ENCODE measurements at regions not wholly inside any gene's neighbourhood (a gene's known extent, or its start where the extent isn't known, plus 50 kb on each side); places are given as distances from the start of the nearest gene placed in this dataset.
"Not testable (repeated sequence)": the region's sequence is repeated elsewhere in the genome, so short reads cannot be mapped to it uniquely, and the experiment has no call there.

- not testable (repeated sequence) for DNase-seq
Observed at GRCh38 chrX:31014474-31014873, 57.4 kb downstream of the FTHL17 start.

DNA sequence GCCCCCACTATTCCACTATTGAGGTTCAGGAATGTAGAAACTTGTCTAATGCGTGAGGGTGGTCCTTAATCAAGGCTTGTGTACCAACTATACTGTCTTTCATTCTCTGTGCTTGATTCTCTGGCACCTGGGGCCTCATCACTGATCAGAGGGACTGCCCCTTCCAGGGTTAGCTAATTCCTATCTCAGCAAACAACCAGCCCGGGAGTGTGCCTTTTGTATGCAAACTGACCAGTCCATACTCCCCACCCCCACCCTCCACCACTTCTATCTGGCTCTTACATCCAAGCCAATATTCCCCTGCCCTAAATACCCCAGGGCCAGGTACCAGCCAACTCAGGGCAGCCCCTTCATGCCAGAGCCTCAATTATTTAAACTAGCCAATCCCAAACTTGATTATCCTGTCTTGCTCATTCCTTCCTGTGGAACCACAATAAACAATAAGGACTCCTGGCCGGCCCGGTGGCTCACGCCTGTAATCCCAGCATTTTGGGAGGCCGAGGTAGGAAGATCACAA, 59.3 kb downstream of the FTHL17 start:
- no peak for DNase-seq

DNA sequence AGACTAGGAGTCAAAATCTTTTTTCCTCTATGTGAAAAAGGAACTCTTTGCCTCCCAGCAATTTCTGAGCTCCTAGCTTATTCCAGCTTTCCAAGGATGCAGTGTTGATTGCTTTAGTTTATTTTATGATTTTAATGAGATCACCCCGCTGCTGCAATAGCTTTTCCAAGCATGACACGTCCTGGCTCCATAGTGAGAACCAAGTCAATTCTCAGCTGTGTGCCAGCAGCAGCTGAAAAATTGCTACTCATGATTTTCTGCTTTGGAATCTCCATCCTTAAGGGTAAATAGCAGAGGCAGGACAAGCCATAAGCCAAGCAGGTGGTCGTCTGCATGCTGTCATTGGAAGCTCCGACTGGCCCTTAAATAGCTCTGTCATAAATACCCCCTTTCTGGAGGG, 64.5 kb downstream of the FTHL17 start:
- DNase-seq: no peak

DNA sequence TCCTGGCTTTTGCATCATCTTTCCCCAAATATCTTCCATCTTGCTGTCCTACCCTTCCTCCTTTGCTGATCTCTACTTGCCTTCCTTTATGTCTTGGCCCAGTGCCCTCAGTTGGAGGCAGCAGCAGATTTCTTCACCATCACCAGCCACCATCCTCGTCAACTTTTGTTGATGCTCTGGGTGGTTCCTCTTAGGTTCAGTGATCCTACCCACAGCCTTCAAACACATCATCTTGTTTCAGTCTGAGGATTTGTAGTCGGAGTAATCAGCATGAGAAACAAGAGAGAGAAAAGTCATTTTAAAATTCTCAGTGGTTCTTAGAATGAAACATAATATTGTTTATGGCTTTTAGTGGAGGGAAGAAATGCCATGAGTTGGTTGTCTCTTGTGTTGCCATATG, 65.8 kb downstream of the FTHL17 start:
- DNase-seq: no peak

- DNase-seq: no peak
Observed at GRCh38 chrX:30997411-30997810, 74.4 kb downstream of the FTHL17 start.

GRCh38 chrX:30995705-30996104, 76.1 kb downstream of the FTHL17 start:
- DNase-seq: no peak

GRCh38 chrX:30995060-30995700, 76.7 kb downstream of the FTHL17 start:
- no peak for DNase-seq

DNA sequence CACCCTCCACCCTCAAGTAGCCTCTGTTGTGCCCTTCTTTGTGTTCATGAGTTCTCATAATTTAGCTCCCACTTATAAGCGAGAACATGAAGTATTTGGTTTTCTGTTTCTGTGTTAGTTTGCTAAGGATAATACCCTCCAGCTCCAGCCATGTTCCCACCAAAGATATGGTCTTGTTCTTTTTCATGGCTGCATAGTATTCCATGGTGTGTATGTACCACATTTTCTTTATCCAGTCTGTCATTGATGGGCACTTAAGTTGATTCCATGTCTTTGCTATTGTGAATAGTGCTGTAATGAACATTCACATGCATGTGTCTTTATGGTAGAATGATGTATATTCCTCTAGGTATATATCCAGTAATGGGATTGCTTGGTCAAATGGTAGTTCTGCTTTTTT, 77.8 kb downstream of the FTHL17 start:
- DNase-seq: not testable (repeated sequence)

GRCh38 chrX:30992381-30992904, 79.4 kb downstream of the FTHL17 start:
- peak; percentile 98 for DNase-seq

DNA sequence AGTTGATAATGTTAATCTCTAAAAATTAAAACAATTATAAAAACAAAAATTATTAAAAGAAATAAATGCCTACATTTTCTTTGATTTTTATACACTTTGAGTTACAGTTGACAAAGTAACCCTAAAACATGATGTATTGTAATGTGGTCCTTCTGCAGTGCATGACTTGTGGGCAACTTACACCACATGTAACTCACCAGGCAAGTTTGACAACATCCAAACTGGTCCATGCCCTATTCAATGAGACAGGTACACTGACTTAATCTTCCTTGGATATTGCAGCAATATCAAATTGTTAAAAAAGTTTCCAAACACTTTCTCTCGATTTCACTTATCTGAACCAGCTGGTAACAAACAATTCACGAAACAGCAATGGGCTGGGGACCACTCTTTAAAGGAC, 81.5 kb downstream of the FTHL17 start:
- DNase-seq: no peak

DNA sequence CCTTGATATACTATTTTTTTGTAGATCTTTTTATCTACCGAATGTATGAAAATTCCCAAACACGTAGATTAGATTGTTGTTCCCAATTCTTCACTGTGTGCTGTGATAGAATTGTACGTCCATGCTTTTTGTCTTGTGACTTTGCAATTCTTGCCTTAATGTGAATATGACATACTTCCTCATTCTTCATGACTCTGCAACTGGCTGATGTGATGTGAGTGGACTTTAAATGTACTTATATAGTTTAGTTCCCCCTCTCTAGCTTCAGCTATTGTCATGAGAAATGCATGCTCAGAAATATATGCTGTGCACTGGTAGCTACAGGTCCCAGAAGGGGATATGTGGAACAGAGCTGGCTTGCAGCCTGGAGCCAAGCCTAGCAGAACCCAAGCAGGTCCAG, 89.4 kb downstream of the FTHL17 start:
- no peak for DNase-seq

GRCh38 chrX:30981968-30982367, 89.9 kb downstream of the FTHL17 start:
- no peak for DNase-seq

DNA sequence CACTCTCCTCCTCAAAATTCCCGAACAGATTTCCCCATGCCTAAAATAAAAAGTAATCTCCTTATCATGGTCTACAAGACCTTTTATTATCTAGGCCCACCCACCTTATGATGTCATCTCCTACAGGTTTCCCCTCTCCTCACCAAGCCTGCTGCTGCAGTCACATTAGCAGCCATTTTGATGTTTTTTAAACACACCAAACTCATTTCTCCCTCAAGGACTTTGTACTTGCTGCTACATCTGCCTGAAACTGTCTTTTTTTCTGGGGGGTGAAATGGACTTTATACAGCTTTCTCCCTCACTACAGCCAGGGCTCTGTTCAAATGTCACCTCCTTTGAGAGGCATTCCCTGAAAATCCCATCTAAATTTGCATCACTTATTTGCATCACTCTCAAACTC, 90.2 kb upstream of the TAB3 start:
- DNase-seq: no peak

DNA sequence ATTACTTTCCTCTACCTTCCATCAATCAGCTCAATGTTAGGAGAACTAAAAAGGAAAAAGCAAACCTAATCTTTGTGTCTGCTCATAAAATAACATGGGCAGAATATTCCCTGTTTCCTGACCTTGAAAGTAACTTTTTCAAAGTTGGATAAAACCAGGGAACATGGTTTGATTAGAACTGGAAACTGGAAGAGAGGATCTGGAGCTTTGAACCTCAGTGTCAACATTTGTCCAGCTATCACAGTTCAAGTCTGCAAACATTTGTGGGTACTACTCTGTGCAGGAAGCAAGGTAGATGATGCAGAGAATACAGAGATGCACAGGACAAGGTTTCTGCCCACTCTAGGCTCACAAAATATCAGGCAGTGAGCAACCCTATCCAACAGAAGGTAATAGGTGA, 86.4 kb upstream of the TAB3 start:
- DNase-seq: no peak

DNA sequence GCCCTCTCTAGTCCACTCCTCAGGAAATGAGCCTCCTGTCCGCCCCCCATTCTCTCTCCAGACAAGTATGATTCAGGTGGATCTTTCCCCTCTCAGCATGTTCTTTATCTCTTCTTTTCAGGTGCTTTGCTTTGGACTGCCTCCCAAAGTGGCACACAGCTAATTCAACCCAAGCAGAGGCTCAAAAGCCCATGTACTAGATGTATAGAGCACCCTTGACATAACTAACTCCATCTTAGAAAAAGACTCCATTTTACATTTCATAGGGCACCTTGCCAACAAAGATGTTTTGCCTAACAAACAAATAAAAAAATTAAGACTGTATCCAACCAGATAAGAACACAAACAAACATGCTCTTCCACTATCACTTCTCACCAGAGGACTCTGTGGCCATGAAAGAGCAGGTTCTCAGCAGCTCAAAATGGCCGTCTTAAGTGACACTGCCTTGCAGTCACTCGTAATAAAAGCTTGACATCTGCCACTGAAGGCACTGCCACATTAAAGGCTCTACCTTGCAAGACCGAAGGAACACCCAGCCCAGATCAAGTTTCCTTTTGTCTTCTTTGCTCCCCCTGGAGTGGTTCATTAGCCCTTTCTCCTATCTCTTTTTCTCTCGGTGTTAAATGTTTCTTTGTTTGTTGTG, 84.9 kb upstream of the TAB3 start:
- DNase-seq: no peak

DNA sequence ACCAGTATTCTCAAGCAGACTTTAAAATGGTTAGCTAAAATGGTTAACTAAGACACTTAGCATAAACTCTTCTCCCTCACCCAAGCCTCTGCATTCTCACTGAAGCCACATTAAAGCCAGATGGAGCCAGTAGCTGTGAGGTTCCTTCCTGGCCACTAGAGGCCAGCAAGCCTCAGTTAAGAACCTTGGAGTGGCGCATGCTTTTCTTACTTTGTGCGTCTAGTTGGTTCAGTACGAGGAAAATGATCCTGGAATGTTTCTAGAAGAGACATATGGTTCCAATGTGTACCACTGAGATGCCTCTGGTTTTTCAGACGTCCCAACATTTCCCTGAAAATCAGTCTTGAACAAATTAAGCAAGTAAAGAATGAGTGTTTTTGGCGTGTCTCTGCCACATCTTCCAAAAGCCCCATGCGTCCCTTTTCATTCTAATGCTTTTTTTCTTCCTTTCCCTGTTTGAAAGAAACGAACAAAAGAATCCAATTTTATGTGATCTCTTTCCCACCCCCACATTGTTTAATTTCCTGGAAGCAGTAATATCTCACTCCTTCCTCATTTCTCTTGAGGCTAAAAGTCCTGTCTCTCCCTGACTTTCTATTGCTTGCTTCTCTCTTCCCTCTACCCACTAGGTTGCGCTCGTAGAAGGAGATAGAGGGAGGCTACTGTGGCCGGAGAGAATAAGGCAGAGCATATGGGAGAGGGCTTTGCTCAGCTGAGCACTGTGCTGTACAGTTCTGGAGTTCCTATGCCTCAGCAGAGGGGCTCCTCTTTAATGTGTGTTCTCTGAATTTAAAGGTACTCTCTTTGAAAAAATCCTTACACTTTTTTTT, 82.9 kb upstream of the TAB3 start:
- peak; percentile 74 for DNase-seq

DNA sequence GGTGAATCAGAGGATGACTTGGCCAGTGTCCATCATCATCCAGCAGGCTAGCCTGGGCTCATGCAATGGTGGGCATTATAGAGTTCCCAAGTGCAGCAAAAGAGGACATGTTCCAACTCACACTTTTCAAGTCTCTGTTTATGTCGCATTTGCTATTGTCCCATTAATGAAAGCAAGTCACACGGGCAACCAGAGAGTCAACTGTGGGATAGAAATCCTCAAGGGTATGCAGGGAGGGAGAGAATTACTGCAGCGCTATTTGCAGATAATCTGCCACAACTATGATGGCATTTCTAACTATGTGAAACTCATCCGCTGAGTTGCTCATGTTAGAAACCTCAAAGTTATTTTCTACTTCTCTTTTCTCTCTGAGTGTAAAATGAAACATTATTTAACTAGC, 78.5 kb upstream of the TAB3 start:
- no peak for DNase-seq

DNA sequence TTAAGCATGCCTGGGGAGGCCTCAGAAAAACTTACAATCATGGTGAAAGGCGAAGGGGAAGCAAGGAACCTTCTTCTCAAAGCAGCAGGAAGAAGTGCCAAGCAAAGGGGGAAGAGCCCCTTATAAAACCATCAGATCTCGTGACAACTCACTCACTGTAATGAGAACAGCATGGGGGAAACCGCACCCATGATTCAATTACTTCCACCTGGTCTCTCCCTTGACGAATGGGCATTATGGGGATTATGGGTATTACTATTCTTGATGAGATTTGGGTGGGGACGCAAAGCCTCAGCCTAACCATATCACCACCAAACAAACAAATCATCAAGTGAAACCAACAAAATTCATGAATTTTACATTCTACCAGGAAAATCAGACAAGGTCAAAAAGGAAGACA, 76.7 kb upstream of the TAB3 start:
- DNase-seq: no peak

- DNase-seq: no peak
Observed at GRCh38 chrX:30961387-30962174, 72.5 kb upstream of the TAB3 start.

DNA sequence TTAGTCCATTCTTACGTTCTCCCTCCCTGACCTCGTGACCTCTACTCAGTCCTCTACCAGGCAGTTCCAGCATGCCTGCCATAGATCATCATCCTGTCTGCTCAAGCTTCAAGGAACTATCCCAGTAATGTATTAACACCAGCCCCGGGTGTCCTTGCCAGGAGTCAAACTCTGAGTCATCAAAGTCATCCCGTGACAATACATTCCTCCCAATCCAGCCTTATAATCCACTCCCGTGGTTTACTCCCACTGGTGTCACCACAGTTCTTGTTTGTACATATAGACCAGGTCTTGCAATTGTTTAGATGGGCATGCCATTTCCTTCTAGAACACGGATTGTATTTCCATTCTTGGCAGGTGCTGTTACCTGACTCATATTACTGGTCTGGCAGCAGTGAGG, 68.7 kb upstream of the TAB3 start:
- no peak for DNase-seq

GRCh38 chrX:30955687-30956086, 66.6 kb upstream of the TAB3 start:
- DNase-seq: no peak

- DNase-seq: no peak
Observed at GRCh38 chrX:30951003-30951402, 61.9 kb upstream of the TAB3 start.

- no peak for DNase-seq
Observed at GRCh38 chrX:30950391-30950790, 61.3 kb upstream of the TAB3 start.

Measured in NCI-H1092 treated with DMSO at 0.1 percent for 48 hours (cell line).